ENCODE measurements at regions not wholly inside any gene's neighbourhood (a gene's known extent, or its start where the extent isn't known, plus 50 kb on each side); places are given as distances from the start of the nearest gene placed in this dataset.

GRCh38 chr10:124184208-124184830 is 90.9 kb upstream of the CHST15 start:
- H3K27me3 Mint-ChIP-seq (ENCODE audit: low read depth) = peaks cover 8% of the 10 kb centered on the region
- no peak for DNase-seq (ENCODE audit: low spot score in 2 of 2, unreplicated experiment in 2 of 2)

GRCh38 chr10:124183617-124184016 is 90.2 kb upstream of the CHST15 start:
- DNase-seq (ENCODE audit: low spot score in 2 of 2, unreplicated experiment in 2 of 2) = no peak
- Mint-ChIP-seq H3K27me3 (ENCODE audit: low read depth) (peaks cover under 1% of the 10 kb centered on the region), H3K27ac (no peak overlapping the region), H3K4me3 (no peak overlapping the region), H3K9me3 (peaks cover 7% of the 10 kb centered on the region), H3K36me3 (no peaks in the 10 kb centered on the region), H3K4me1 (peaks cover 7% of the 10 kb centered on the region)
- no peak for TF ChIP-seq CTCF (IDR thresholded peaks at IDR 0.05; ENCODE audit: unreplicated experiment)

More at GRCh38 chr10:124184208-124184830, 90.9 kb upstream of the CHST15 start:
- H3K9me3 Mint-ChIP-seq = peaks cover 14% of the 10 kb centered on the region
- H3K4me1 Mint-ChIP-seq = peaks cover 7% of the 10 kb centered on the region
- no peak for TF ChIP-seq CTCF (IDR thresholded peaks at IDR 0.05; ENCODE audit: unreplicated experiment)
- no peaks in the 10 kb centered on the region for H3K36me3 Mint-ChIP-seq
- H3K27ac Mint-ChIP-seq = no peak overlapping the region
- H3K4me3 Mint-ChIP-seq = no peak overlapping the region

GRCh38 chr10:124182088-124182541 is 88.7 kb upstream of the CHST15 start:
- TF ChIP-seq CTCF (IDR thresholded peaks at IDR 0.05; ENCODE audit: unreplicated experiment) = no peak
- peaks cover 7% of the 10 kb centered on the region for H3K4me1 Mint-ChIP-seq
- no peaks in the 10 kb centered on the region for H3K9me3 Mint-ChIP-seq
- DNase-seq (ENCODE audit: low spot score in 2 of 2, unreplicated experiment in 2 of 2) = no peak
- H3K4me3 Mint-ChIP-seq = no peak overlapping the region
- H3K36me3 Mint-ChIP-seq = no peaks in the 10 kb centered on the region
- no peak overlapping the region for H3K27ac Mint-ChIP-seq
- no peaks in the 10 kb centered on the region for H3K27me3 Mint-ChIP-seq (ENCODE audit: low read depth)

GRCh38 chr10:124181656-124182055 is 88.3 kb upstream of the CHST15 start:
- Mint-ChIP-seq H3K4me1 (peaks cover 9% of the 10 kb centered on the region), H3K4me3 (no peak overlapping the region), H3K36me3 (no peaks in the 10 kb centered on the region), H3K9me3 (no peaks in the 10 kb centered on the region), H3K27ac (no peak overlapping the region), H3K27me3 (ENCODE audit: low read depth) (no peaks in the 10 kb centered on the region)
- no peak for TF ChIP-seq CTCF (IDR thresholded peaks at IDR 0.05; ENCODE audit: unreplicated experiment)
- DNase-seq (ENCODE audit: low spot score in 2 of 2, unreplicated experiment in 2 of 2) = no peak

- no peak for DNase-seq (ENCODE audit: low spot score in 2 of 2, unreplicated experiment in 2 of 2)
- Mint-ChIP-seq H3K27me3 (ENCODE audit: low read depth) (no peaks in the 10 kb centered on the region), H3K9me3 (no peaks in the 10 kb centered on the region), H3K4me3 (no peak overlapping the region), H3K27ac (no peak overlapping the region), H3K4me1 (peaks cover 14% of the 10 kb centered on the region), H3K36me3 (no peaks in the 10 kb centered on the region)
- no peak for TF ChIP-seq CTCF (IDR thresholded peaks at IDR 0.05; ENCODE audit: unreplicated experiment)
Measured at GRCh38 chr10:124180947-124181549, 87.7 kb upstream of the CHST15 start.

Data from mesothelial cell of epicardium (in vitro differentiated cells).